SK-N-SH (cell line): ENCODE measurements at regions not wholly inside any gene's neighbourhood (a gene's known extent, or its start where the extent isn't known, plus 50 kb on each side); places are given as distances from the start of the nearest gene placed in this dataset.

Experiments used
- CTCF ChIP-seq: fragments of 200-600 bp; sonication (generic); IDR thresholded peaks from 2 replicates; pipeline ENCODE4 v1.6.1; 2017; ENCODE audit warnings: antibody characterized with exemption, mild to moderate bottlenecking, moderate library complexity
- EP300 ChIP-seq, 2 experiments: IDR thresholded peaks; 2 replicates each; pipeline versions ENCODE4 v1.4.0 to v1.6.1; 2012; ENCODE audit warnings: borderline replicate concordance in 1 of 2, low read depth in 1 of 2, low read length in 1 of 2
- TCF12 ChIP-seq: IDR thresholded peaks from 2 replicates; pipeline ENCODE4 v1.4.0; 2012

DNA sequence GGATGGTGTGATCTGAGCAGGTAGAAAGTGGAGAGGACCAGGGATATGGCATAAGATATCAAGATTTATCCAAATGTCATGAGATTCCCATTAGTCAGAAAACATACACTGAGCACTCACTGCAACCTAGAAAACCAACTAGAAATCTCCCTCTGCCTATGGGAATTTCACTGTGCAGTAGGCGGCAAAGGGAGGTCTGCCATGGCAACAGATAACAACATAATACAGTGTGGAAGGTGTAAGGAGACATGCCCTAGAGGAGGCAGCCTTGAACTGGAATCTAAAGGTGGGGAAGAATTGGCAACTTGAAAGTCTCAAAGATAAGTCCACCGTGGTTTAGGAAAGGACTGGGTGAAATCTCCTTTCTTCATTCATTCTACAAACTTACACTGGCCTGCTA, 238.4 kb downstream of the ATG4C start:
- TF ChIP-seq EP300 (IDR thresholded peaks at IDR 0.05; ENCODE audit: borderline replicate concordance in 1 of 2, low read depth in 1 of 2, low read length in 1 of 2), result no peak
- no peak for TF ChIP-seq CTCF
- no peak for TF ChIP-seq TCF12
